ENCODE measurements at regions not wholly inside any gene's neighbourhood (a gene's known extent, or its start where the extent isn't known, plus 50 kb on each side); places are given as distances from the start of the nearest gene placed in this dataset.

DNA sequence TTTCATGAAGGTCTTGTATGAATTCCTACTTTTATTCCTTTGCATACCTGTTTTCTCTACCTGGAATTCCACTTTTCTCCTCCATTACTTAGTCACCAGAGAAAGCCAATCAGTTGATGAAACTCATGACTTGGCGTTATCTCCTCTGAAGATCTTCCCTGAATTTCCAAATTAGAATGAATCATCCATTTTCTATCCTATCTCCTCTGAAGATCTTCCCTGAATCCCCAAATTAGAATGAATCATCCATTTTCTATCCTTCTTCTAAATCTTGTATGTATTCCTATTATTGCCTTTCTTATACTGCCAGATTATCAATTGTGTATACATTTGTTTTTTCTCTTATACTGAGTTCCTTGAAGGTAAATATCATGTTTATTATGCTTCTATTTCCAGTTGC lies 440.4 kb downstream of the CCDC85A start:
- DNase-seq, result no peak

DNA sequence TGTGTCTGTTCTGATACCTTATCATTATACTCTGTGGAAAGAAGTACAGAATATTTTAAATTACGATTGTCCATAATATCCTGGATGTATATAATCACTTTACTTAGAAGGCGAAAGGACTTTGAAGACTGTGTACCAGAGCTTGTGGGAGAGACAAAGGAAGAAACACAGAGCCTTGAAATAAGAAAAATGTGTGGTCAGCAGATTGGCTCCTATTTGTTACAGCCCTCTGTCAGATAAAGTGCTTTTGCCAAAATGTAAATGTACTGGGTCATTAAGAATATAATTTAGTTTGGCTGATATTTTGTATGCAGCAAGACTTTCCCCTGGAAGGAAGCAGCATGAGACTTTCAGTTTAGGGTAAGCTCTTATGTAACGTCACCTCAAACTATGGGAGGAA lies 443.1 kb downstream of the CCDC85A start:
- no peak for DNase-seq

DNA sequence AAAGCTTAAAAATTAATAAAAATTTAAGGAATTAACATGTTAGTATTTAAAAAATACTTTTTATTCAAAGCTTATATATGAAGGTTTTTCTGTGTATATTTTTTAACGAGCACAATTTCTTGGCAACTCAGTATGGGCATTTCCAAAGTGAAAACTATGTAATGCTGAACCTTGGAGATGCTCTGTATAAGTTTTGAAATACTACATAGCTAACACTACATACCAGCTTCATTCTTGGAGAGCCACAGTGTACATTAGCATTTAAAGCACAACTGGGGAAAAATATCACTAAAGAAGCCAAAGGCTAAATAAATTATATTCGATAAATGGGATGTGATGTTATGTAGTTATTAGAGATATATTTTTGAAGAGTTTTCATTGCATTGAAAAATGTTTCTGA lies 446.5 kb downstream of the CCDC85A start:
- DNase-seq, result no peak

DNA sequence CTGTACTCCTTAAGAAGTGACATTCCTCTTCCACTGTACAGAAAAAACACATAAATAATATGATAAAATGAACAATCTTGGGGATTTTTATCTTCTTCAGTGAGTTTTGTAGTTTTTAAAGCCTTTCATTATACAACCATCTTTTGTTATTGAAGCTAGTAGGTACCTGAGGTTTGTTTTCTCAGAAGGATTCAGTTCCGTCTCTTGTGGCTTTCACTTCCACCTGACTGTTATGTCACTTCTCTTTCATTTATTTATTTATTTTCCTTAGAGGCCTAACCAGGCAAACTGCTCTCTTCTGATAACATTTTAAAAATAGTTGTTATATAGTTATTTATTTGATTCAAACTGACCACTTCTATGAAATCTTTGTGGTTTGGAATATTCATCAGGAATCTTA lies 464.2 kb downstream of the CCDC85A start:
- DNase-seq, result no peak

DNA sequence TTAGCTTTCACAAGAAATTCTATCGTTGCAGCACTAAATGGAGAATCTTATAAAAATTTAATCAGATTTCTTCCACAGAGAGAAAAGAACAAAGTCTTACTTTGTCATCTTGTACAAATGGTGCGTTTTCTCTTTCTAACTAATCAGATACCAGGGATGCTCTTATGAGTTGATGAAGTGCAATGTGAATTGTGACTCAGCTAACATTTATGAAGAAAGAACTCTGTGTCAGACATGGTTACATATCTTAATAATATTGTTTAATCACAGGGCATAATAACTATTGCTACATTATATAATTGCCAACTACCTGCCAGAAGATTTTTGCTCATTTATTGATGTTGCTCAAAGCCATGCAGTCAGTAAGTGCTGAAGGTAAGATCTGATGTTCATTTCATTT lies 465.0 kb downstream of the CCDC85A start:
- no peak for DNase-seq

DNA sequence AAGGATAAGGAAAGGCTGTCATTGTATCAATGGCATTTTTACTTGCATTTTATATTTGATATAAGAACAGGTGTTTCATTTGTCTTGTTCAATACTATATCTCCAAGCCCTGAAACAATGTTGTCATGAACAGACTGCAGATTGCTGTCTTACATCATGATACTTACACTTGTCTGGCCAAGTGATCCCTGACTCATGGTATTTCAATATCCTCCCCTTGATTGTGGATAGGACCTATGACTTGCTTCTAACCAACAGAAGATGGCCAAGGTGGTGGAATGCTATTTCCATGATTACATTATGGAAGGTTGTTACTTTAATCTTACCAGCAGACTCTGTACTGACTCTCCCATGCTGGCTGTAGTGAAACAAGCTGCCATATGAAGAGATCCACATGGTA lies 471.1 kb downstream of the CCDC85A start:
- no peak for DNase-seq

DNA sequence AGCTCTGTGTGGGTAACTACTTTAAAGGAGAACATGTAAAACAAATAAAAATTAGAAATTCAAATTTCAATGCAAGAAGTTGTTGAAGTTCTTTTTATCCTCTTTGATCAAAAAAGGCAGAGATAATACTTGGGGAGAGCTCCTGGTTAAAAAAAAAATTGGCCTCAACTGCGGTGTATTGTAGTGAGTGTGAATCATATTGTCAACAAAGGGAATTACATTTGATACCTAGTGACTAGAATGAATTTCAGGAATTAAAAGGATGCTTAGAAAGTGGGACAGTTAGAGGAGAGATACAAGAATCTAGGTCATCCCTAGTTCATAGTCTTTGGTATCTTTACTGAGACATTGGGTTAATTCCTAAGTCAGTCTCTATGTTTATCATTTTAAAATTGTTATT lies 473.0 kb downstream of the CCDC85A start:
- DNase-seq, result no peak

DNA sequence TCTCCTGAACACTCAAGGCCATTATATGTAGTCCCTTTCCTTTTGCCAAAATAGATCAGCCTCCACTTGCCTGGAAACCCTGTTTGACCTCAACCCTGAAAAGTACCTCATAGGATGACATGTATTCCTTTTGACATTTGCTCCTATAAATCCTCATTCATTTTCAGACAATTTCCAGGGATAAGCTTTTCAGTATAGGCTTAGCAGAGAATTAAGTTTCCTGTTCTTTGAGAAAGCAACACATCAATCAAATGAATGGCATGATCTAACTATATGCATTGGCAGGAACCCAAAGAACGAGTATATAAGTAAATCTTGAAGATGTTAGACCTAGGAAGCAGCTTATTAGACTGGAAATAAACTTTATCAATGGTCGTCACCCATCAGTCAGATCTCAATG lies 483.0 kb downstream of the CCDC85A start:
- DNase-seq, result peak; percentile 64

DNA sequence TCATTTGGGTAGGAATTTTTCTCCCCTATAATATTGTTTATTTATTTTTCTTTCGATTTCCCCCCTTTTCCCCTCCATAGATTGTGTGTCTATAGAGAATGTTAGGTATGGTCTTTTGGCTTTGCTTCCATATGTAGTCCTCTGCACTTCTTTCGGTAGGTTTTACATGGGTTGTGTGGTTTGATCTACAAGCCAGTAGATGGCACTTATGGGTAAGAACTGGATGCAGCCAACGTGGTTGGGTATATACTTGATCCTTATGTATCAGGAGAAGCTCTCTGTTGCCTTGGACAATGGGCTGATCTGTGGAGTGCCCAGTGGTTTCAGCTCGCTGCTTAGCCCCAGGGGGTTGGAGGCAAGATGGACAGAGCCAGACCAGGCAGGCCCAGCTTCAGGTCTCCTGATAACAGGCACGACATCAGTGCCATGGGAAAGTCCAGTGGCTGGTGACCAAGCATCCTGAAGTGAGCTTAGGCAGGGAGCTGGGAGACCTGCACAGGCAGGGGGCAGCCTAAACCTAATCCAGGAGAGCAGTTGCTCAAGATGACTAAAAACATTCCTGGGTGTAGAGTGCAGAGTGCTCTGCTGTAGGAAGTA lies 488.3 kb downstream of the CCDC85A start:
- peak; percentile 67 for DNase-seq

DNA sequence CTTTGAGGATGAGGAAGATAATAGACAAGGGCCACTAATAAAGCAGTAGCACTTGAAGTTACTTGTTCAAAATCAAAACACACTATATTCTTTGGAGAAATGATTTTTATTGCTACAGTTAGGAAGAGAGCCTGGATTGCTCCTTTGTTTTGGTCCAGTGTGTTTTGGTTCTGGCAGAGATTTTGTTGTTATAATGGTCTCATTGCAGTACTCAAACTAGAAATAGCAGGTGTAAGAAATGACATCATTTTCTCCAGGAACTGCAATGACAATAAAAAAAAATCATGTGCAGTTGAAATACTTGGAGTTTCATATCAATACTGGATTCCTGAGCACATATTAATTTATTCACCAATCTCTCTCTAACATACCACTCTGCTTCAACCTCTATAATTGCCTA lies 490.3 kb downstream of the CCDC85A start:
- no peak for DNase-seq

DNA sequence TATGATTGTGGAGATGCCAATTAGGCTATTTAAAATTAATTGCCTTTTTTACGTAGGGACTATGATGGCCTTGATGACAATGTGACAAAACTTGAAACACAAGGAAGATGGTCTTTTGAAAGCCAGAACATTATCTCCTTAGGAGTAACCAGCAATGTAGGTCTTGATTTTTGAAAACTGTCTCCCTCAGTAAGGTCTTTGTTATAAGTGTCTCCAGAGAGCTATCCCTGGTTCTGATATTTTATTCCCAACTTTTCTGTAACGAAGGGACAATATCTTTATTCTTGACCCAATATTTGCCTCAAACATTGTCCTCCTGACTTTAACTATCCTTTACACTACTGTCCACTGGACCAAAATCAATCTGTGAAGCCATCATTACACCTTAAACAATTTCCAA lies 493.2 kb downstream of the CCDC85A start:
- DNase-seq, result no peak

DNA sequence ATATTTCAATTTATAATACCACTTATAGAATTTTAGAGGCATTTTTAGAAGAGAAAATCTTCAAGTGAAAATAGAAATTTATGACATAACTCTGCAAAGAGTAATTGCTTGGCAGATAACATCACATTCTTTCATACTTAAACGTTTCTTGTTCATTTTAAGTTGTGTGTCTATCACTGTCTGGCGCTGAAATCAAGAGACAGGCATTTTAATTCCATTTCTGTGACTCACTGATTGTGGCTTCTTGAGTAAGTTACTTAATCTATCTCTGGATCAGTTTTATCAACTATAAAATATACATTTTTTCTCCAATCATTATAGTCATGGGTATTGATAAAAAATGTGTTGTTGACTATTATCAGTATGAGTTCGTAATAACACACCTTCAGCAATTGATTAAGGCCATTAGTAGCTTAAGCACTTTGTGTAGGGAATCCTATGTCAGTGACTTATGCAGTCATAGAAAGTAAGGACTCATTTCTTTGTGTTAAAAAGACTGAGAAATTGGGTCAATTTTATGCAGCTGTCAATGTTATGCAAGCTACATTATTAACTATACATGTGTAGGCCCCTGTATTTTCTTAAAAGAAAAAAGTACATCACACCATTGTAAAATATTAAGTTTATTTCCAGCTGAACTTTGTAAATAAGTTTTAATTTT lies 497.3 kb downstream of the CCDC85A start:
- no peak for DNase-seq

DNA sequence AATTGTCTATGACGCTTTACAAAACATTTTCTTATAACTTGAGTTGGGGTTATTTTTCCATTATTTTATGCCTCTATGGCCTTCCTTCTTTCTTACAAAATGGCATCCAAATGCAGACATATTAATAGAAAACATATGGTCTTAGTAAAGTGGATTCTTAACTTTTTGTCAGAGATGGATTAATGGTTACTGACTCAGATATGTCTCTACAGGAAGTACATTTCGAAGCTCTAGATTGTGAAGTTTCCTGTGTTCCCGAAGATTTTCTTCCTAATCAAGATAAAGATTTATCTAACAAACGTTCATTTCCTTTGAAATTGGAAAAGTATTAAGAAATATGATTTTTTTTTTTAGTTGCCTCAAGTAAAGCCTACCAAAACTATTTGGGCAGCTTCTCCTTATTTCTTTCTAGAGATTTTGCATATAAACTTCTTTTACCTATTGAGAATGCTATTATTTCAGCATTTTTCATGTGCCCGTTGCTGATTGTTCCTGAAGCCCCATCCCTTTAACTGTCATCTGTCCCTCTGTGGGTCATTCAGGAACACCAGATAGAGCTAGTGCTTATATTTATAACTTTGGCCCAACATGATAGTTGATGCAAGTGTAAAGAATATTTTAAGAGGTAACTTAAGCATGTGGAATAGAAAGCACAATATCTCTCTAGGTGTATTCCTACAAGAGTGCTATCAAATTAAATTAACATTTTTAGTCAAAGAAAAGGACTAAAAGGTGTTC lies 498.0 kb downstream of the CCDC85A start:
- DNase-seq, result no peak

DNA sequence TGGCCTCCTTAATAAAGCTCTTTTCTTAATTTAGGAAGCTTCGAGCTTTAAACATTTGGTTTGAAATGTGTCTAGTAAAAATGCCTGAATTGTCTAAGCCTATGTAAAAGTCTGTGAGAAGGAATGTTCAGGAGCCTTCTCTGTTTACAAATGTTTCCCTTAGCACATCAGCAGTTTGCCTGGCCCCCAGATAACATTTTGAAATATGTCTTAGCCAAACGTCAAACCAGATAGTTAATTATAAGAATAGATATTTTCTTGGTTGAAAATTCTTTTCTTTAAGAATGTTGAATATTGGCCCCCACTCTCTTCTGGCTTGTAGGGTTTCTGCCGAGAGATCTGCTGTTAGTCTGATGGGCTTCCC lies 498.6 kb downstream of the CCDC85A start:
- DNase-seq, result no peak

DNA sequence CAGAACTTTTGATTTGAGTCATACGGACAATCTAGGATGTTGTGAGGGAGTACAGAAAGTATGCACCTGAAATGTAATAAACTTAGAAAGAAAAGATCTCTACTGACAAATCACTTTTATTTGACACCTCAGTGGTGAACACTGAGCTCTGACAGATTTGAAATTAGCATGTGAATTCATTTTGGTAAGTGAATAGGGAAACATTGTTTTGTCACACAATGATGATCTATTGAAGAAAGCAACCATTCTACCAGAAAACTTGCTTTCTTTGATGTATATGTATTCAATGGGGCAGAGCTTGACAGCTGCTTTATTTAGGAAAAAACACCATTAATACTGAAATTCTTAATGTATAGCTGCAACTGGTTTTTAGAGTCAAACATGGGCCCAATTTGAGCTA lies 500.5 kb downstream of the CCDC85A start:
- no peak for DNase-seq

DNA sequence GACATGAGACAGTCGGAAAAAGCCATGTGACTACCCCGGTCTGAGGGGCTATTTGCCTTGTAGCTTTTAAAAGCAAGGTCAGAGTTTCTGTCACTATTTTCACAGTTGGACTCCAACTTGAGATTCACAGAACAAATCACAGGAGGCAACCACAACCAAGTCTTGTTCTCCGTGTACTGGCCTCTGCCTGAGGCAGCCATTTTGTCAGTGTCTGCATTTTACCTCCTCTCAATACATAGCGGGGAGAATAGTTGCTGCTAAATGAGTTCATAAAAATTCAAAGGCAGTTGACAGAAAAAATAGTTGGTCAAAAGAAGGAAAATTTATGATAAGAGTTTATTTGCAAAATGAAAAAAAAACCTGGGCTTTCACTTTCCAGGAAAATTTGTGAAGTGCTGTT lies 501.4 kb downstream of the CCDC85A start:
- DNase-seq, result no peak

DNA sequence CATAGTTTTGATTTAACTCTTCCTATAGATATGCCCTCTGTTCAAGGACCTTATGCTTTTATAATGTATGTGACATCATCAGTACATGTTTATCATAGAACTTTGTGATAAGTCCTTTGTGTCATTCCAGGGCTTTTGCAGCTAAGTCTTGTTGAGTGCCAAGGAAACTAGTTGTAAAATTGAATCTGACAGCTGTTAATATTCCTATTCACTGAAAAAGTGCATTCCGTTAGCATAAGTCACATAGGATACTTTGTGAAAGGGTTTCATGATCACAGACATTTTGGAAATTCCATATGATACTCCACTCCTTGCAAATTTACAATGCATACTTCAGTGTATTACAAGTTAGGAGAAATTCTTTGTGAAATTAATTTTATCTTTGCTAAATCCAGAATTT lies 503.4 kb downstream of the CCDC85A start:
- DNase-seq, result no peak

DNA sequence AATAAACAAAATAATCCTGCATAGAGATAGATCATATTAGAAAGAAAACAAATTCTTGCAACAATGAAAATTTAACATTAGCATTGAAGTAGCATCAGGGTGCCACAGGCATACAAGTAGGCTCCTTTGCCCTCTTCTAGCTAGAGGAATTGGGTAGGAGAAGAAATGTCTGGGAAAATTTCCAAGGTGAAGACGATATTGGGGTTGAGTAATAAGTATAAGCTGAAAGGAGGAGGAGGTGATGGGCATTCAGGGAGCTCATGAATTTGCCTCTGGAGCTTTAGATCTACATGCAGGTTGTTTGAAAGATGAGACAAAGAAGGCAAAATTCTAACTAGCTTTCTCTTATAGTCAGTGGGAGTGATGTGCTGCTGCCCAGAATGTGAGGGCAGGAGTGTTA lies 504.9 kb downstream of the CCDC85A start:
- no peak for DNase-seq

DNA sequence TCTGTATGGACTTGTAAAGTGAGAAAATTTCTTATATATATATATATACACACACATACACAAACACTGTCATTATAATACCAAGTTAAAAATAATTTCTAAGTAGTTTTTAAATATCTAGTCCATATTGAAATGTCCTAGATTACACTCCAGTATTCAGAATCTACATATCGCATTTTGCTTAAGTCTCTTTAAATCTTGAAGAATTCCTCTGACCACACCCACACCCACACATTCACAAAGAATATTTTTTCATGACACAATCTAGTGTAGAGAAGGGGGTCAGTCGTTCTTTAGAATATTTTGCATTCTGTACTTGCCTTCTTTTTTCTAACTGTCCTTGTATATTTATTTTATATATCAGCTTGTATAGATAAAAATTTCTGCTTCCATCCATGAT lies 509.7 kb downstream of the CCDC85A start:
- DNase-seq, result no peak

DNA sequence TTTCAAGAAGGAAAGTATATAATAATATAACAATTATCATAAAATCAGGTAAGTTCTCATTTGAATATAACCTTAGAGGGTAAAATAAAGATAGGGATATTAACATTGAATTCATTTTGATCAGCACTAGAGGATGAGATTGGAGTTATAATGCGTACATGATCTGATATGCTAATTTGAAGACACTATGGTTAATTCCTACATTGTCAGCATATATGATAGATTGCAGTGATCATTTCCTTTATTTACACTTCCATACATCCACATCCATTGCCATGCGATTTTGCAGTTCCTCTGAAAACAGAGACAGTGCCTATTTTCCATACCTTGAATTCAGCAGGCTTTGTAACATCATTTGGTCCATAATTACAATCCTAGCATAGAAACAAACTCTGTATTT lies 519.2 kb downstream of the CCDC85A start:
- DNase-seq, result no peak

DNA sequence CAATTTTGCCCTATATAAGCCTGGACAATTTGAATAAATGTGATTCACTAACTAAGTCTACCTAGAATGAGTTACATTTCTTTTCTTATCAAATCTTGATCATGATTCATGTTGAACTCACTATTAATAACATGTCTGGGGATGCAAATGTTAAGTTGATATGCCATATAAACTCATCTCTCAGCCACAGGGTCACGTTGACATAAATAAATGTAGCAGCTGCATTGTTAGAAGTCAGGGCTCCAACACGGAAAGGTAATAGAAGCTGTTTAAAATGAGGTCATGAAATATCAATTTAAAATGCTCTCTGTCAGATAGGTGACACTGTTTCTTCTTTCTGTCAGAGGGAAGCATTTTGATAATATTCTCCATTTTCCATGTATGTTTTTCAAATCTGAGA lies 521.9 kb downstream of the CCDC85A start:
- DNase-seq, result no peak

DNA sequence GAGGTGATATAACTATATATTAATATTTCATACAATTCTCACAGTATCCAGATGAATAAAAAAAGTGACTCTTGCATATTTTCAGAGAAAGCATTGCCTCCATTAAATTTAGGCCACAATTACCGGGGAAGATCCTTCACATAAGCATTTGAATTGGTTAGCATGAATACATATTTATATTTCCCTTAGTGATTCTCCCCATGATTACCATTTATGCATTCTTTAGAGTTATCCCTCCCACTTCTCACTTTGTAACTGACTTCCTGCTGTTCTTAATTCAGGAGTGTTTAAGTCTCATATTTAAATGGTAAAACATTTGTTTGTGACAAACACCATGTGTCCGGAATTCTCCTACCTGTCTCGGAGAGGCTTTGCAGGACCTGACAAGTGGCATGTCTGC lies 523.4 kb downstream of the CCDC85A start:
- no peak for DNase-seq

DNA sequence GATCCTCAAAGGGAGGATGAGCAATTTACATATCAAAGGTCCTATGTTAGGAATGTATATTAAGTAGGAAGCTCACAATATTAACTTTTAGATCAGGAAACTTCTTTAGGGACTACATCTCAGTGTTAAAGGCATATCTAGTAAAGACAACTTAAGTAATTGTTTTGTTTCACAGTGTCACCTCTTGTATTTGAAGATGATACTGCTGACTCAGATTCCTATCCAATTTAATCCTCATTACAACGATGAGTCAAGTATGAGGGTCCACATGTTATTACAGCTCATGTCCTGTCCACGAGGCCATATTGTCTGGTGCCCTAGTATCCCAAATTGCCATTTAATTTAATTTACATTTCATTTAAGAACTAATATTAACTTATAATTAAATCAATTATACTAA lies 523.9 kb downstream of the CCDC85A start:
- no peak for DNase-seq

DNA sequence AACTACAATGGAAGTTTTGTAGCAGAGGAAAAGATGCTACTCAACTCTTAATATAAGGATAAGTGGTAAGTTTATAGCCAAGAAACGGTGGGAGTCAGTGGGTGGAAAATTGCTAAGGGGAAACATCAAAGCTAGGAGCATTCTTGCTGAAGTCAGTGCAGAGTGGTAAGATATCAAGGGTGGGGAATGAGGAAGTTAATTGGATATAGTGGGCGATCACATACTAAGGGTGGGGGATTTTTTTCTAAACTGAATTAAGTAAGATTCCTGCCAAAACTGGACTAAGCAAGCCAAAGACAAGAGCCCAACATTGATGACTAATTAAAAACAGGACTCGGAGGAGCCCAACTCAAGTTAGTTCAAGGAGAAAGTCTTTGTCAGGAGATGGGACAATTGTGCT lies 525.4 kb downstream of the CCDC85A start:
- no peak for DNase-seq

DNA sequence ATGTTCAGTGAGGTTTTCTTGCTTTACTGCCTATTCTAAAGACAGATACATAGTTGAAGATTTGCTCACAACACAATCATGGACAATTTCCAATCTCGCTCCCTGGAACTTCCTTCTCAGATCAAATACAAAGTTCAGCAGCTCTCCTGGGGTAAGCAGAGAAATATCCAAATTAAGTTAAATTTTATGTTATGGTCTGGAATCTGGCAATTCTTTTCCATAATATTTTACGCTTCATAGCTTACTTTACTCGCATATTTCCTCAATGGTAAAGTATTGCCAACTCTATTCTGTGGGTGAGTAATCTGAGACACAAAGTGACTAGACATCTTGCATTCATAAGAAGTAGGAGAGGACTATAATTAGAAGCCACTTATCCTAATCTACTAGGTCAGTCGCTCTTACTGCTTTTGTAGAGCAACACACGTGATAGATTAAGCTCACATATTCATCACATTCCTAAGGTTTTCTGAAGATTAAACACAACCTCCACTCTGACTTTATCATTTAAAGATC lies 529.4 kb downstream of the CCDC85A start:
- peak; percentile 54 for DNase-seq
